Stimulated activated CD4-positive, alpha-beta T cell treated with anti-CD3 and anti-CD28 coated beads, Interleukin-12 subunit alpha, Interleukin-12 subunit beta, amount 100 ng/mL, for 24 hours (primary cell): ENCODE measurements at regions not wholly inside any gene's neighbourhood (a gene's known extent, or its start where the extent isn't known, plus 50 kb on each side); places are given as distances from the start of the nearest gene placed in this dataset.
A peak's percentile ranks its signal among the peaks of the same experiment; 100 is the strongest.

Experiments
- DNase-seq, 2 experiments: peaks; one replicate each; pipeline ENCODE4 v3.0.0-alpha.2; 2020; ENCODE audit warnings: low read depth in 2 of 2

DNA sequence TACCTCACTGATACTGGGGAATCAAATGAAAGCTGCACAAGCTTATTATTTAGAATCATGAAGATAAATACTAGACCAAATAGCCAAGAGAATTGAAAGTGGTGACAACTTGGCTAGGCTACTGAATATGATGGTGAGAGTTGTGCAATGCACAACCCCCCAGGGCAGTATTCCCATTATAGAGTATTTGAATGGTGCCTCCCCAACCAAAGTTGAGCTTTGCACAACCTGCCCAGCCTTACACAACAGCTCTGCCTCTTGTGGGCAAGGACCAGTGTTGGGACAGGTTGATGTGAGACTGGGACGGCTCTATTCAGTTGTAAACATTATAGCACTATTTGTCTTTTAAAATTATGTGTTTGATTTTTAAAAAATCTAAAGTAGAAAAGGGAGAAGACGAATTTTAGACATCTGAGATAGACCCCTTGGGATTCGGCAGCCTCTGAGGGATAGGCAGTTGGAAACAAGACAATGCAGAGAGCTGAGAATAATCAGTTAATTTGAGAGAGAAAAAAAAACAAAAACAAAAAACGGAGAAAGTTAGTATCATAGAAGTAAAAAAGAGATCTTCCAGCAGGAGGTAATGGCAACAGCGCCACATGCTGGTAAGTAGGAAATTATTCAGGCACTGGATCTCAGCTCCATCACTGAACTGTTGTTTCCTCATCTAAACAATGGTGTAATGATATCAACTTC lies 91.0 kb upstream of the KCNA3 start:
- no peak for DNase-seq

DNA sequence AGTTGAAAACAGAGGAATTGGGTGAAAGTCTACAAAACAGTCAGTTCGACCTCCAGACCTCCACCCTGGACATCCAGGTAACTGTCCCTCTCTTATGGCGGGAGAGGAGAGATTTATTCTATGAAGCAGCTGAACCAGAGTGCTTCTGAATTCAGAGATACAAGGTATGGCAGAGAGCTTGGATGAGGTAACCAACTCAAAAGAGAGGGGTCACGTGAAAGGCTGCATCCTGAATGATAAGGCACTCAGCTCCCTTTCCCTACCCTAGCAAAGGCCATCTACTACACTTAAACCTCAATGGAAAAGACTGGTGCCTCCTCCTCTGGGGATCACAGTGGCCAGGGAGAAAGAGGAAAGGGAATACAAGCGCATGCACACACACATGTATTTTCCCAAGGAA lies 88.4 kb upstream of the KCNA3 start:
- no peak for DNase-seq

DNA sequence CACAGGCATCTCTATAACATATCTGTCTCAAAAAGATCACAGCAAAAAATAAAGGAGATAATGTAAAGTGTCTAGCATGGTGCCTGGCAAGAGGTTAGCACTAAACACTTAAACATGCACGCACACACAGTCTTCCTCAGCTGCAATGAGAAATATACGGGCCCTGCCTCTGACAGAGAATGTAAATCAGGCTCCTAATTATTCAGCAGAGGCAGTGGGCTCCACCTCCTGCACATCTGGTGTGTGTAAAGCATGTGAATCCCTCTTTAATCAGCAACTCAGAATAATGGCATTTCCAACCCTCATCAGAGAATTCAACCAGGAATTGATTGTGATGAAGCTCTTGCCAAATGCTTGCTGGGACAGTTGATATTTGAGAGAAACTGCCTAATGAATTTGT lies 85.6 kb upstream of the KCNA3 start:
- DNase-seq: no peak

DNA sequence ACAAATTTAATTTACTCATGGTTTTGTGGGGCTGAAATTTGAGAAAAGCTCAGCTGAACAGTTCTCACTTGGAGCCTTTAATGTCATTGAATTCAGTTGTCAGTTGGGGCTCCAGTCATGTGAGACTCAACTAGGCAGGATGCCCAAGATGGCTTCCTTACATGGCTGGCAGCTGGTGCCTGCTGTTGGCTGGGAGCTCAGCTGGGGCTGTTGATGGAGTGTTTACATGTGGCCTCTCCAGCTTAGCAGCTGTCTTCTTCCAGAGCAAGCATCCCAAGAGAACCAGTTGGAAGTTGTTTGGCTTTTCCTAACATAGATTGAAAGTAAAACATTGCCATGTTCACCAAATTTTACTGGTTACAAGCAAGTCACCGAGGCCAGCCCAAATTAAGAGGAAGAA lies 81.8 kb upstream of the KCNA3 start:
- no peak for DNase-seq

DNA sequence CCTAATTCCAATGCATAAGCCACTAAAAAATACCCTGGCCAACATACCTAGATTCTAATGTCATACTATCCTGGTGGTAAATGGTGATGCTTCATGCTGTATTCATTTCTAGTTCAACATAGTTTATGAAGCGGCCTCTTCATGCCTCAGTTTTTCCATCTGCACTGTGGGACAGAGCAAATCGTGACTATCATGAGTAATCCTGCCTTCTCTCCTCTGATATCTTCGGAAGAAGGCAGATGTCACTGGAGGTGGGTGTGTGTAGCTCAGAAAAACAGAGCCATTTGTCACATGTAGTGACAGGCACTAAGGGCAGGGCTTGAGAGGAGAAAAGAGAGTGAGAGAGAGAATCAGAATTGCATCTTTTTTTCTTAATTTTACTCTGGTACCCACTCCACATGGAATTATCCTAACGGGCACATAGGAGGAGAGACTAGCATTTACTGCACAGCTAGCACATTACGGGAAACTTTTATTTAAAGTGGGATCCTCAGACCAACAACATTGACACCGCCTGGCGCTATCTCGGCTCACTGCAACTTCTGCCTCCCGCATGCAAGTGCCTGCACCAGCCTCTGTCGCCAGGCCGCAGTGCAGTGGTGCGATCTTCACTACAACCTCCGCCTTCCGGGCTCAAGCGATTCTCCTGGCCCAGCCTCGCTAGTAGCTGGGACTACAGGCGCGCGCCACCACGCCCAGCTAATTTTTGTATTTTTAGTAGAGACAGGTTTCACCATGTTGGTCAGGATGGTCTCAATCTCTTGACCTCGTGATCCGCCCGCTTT lies 78.4 kb upstream of the KCNA3 start:
- DNase-seq: no peak

DNA sequence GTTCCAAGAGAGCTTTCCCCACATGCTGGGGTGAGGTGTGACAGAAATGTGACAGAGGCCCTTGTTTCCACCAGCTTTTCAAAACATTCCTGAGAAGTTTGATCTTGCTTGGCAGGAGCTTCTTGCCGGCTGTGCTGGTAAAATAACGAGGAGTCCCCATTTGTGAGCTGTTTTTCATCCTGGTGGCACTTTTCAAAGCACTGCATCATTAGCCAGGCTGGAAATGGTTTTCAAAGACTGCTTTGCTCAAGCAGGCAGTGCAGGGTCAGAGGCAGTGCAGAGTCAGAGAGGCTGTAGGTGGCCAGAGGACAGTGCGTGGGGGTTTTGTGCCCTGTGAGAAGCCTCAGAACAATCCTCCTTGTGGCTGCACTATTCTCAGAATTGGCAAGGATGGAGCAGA lies 75.8 kb upstream of the KCNA3 start:
- DNase-seq: no peak

DNA sequence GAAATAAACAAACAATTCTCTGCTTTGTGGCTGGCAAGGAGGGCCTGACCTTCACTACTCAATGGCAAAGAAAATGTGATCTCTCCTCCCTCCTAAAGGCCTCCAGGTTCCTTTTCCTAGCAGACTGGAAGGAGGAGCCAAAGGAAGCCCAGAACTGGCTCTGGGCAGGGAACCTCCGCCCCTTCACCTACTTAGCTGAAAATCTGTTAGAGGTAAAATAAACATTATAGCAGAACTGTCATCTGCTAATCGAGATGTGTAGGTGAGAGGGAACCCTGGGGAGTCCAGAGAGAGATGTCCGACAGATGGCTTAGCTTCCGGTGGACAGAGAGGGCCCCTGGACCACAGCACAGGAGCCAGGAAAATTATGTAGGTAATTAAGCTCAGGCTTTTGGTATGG lies 75.2 kb upstream of the KCNA3 start:
- no peak for DNase-seq

DNA sequence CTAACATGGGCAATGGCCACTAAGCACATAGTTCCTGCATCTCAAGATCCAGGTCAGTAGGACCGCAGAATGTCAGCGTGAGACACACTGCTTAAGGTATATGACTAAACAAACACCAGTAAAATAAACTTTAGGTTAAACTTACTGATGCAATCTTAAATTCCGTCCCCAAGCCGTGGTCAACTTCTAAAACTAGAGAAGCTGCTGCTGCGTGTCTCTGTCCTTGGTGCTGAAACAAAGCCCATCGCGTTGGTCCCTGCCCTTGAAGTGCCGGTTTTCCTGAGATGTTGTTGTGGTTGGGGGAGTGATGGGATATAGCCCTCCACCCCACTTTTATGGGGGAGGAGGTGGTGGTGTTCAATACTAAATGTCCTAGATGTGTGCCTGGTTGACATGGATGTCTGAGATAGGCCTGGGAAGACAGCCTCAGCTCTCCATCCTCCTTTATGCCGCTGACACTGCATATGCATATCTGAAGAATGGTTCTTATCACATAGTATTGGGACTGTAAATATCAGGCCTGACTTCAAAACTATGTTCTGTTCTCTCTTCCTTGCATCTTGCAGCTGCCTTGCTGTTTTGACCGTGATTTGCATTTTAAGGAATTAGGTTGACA lies 72.0 kb upstream of the KCNA3 start:
- peak; percentile 6 to 42 for DNase-seq

DNA sequence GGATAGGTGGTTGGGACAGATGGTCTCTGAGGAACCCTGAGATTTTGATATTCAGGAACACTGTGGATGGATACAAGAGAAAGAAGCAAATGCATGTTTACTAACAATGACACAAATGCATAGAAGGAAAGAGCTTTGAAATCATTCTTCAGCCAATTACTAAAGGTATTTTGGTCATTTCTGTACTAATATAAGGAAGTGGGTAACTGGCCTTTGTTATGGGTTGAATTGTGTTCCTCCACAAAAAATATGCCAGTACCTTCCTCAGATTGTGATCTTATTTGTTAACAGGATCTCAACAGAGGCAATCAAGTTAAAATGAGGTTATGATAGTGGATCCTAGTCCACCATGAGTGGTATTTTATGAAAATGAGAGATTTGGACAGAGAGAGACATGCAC lies 68.7 kb upstream of the KCNA3 start:
- DNase-seq: no peak

DNA sequence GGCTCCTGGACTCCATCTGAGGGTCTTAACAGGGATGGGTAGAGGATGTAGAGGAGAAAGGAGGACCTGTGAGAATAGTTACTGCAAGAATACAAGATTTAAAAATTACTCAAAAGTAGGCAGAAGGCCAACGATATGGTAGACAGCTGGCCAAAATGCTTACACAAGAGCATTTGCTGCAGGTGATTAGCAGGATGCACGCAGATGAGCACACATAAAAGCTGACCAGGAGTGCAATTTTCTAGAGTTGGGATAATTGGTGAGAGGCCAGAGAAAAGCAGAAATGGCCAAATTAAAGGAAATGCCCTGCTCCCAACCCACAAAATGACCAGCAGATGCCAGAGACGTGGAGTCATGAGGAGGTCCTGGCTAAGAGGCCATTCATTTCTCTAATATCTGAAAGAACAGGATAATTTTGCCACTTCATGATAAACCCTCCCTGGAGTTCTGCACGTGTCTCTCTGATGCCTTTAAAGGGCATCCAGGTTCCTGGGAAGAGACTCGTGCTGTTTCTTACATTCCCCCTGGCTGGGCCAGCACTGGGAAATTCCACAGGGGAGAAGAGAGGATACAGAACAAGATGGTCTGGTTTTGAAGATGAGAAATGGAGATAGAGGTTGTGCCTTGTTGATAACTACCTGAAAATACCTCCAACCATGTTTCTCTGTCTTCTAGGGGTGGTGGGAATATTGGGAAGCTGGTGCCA lies 62.3 kb upstream of the KCNA3 start:
- DNase-seq: no peak

DNA sequence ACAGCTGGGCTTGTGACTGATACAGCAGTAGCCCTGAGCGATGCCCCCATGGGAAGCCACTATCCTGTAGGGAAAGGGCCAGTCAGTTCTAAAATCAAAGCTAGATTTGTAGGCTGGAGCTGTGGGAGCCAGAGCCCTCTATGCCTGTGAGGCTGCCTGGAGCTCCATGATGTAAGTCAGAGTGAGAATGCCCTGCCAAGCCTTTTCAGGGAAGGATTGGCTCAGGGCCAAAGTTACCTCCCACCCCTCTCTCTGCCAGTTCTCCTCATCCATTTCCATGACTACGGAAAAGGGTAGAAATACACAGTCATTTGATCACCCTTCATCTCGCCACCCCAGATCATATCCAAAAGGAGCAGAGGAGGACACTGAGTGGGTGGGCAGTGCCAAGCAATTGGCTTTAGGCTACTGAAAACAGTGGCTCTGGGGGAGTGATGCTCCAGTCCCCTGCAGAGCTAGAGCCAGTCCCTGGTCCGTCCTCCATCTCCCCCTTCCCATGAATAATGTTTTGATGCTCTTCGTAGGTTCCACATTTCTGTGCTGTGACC lies 59.5 kb upstream of the KCNA3 start:
- no peak for DNase-seq

DNA sequence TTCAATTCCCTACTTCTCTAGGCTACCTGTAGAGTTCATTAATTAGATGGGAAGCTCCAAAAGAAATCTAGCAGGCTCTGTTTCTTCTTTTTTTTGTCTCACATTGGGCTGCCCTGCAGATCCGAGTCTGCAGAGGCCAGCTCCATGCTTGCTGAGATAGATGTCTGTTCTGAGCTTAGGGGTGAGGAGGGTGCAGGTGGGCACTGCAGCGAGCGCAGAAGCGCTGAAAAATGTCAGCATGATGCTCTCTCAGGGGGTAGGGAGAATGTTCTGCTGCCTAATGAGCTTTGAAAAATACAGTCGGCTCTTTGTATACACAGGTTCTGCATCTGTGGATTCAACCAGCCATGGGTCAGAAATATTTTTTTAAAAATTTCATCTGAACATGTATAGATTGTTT lies 56.8 kb upstream of the KCNA3 start:
- no peak for DNase-seq

DNA sequence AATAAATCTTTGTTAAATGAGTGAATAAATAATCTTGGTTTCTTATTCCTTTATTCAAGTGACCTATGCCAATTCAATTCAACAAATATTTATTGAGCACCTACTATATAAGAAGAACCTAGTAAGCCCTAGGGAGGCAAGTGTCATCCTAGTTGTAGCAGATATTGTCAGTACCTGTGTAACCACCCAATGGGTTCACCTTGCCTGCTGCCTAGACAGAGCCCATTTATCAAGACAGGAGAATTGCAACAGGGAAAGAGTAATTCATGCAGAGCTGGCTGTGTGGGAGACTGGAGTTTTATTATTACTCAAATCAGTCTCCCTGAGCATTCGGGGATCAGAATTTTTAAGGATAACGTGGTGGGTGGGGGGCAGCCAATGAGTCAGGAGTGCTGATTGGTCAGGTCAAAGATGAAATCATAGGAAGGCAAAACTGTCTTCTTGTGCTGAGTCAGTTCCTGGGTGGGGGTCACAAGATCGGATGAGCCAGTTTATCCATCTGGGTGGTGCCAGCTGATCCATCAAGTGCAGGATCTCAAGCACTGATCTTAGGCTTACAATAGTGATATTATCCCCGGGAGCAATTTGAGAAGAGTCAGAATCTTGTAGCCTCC lies 53.8 kb upstream of the KCNA3 start:
- no peak for DNase-seq

DNA sequence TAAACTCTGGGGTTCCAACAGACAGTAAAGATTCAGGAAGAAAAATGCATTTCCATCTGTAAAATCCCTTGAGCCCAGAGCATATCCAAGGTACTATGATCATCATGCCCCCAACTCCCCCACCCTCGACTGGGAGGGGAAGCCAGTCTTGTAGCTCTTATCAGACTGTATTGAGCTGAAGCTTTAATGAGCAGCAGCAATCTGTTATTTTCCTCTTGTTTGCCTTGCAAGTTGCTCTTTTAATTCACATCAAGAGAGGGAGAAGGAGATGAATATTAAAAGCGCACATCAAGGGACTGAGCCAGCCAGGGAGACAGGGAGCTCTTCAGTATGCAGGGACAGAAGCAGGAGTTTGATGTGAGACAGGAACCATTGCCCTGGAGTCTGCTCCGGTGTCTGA lies 52.5 kb upstream of the KCNA3 start:
- DNase-seq: no peak

DNA sequence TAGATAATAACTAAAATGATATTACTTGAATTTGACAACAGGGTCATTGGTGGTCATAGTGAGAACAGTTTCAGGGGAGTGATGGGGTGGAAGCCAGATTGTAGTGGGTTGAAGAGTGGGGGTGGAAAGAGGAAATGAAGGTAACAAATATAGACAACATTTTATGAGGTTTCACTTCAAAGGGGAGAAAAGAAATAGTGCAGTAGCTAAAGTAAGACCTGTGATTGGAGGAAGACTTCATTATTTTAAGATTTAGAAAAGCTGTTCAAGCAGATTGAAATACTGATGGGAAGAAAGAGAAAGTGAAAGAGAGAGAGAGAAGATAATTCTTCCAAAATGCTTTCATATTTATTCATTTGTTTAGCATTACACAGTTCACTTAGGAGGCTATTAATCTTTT lies 52.0 kb upstream of the KCNA3 start:
- no peak for DNase-seq
